Transverse colon (tissue), 4 donors: ENCODE measurements at regions not wholly inside any gene's neighbourhood (a gene's known extent, or its start where the extent isn't known, plus 50 kb on each side); places are given as distances from the start of the nearest gene placed in this dataset.

Experiments
- DNase-seq: peaks from one replicate; pipeline ENCODE4 v3.0.0-alpha.2; 2019
- H3K27ac ChIP-seq, 4 donors: fragments of 200-600 bp; sonication (generic); 2 replicates each; pipeline ENCODE4 v1.5.1; 2016 to 2018; ENCODE audit warnings: inconsistent platforms in 4 of 4
- H3K27me3 ChIP-seq: fragments of 200-600 bp; sonication (generic); 2 replicates; pipeline ENCODE4 v1.5.1; 2017; ENCODE audit warnings: inconsistent platforms
- H3K36me3 ChIP-seq, 4 donors: fragments of 200-600 bp; sonication (generic); 2 replicates each; pipeline ENCODE4 v1.5.1; 2017 to 2019; ENCODE audit warnings: inconsistent platforms in 4 of 4
- H3K4me1 ChIP-seq, 4 donors: fragments of 200-600 bp; sonication (generic); 2 replicates each; pipeline ENCODE4 v1.5.1; 2017 to 2020; ENCODE audit warnings: inconsistent platforms in 4 of 4
- H3K4me3 ChIP-seq, 4 donors: fragments of 200-600 bp; sonication (generic); 1 replicate in 1 of 4; 2 replicates in 3 of 4; pipeline versions ENCODE4 v1.5.1 to v1.6.1; 2017 to 2019; ENCODE audit warnings: inconsistent platforms in 4 of 4
- H3K9me3 ChIP-seq, 2 donors: fragments of 200-600 bp; sonication (generic); 2 replicates each; pipeline ENCODE4 v1.5.1; 2017 to 2019; ENCODE audit warnings: inconsistent platforms in 2 of 2
- CTCF ChIP-seq, 5 experiments: fragments of 200-600 bp in 3 of 5; fragments of 450-650 bp in 2 of 5; sonication (generic) in 3 of 5; IDR thresholded peaks; 1 replicate in 2 of 5; 2 replicates in 3 of 5; pipeline ENCODE4 v1.5.1; 2016 to 2017; ENCODE audit warnings: antibody characterized with exemption in 5 of 5, inconsistent platforms in 3 of 5, mild to moderate bottlenecking in 2 of 5, moderate library complexity in 1 of 5
- EP300 ChIP-seq: sonication (generic); formaldehyde crosslinking; IDR thresholded peaks from one replicate; pipeline ENCODE4 v1.6.1; 2017; ENCODE audit warnings: antibody characterized with exemption, low read depth
- POLR2A ChIP-seq: fragments of 450-650 bp; IDR thresholded peaks from one replicate; pipeline ENCODE4 v1.6.1; 2016; ENCODE audit warnings: antibody characterized with exemption, mild to moderate bottlenecking, moderate library complexity
- POLR2AphosphoS5 ChIP-seq, 3 donors: sonication (generic); formaldehyde crosslinking; IDR thresholded peaks; one replicate each; pipeline ENCODE4 v1.6.1; 2016; ENCODE audit warnings: antibody characterized with exemption in 3 of 3
- WGBS, 2 donors: methylation state at CpG; one replicate each; pipeline ENCODE4 v1.1.5; 2018; ENCODE audit warnings: low coverage in 1 of 2; 5-methylcytosine and 5-hydroxymethylcytosine counted together
- in situ Hi-C, 4 donors: fragments of 200-750 bp; cut with MboI; loops; one replicate each; pipeline versions ENCODE4 v1.15.0 to v1.15.1; 2017; ENCODE audit warnings: low sequenced_read_pairs in 3 of 4, low pct_ligation_motif_present in 1 of 4, low pct_unique_long_range_greater_than_20kb in 1 of 4
- intact Hi-C: fragments of 100-400 bp; cut with DNase I; formaldehyde crosslinking; loops from one replicate; pipeline ENCODE4 v1.15.1; 2023; ENCODE audit warnings: low total_unique reads

GRCh38 chr12:81930037-81930436 lies 170.9 kb upstream of the PPFIA2 start:
- no peaks in the 10 kb centered on the region for H3K36me3 ChIP-seq
- intact Hi-C loops (no loop called here), in situ Hi-C loops (no loop called here)
- no peak for TF ChIP-seq EP300
- TF ChIP-seq POLR2AphosphoS5 (IDR thresholded peaks at IDR 0.05), result no peak
- TF ChIP-seq POLR2A, result no peak
- TF ChIP-seq CTCF (IDR thresholded peaks at IDR 0.05), result no peak
- no peak for DNase-seq
- no peaks in the 10 kb centered on the region for H3K4me1 ChIP-seq
- H3K27me3 ChIP-seq, result no peaks in the 10 kb centered on the region
- H3K9me3 ChIP-seq, result peaks cover 0 to 4% of the 10 kb centered on the region in 2 donors
- no peak overlapping the region for H3K27ac ChIP-seq
- WGBS, 2 donors, result 74 to 80% methylated on average over 2 of the region's 2 CpGs
- no peak overlapping the region for H3K4me3 ChIP-seq

GRCh38 chr12:81896771-81897170 lies 137.6 kb upstream of the PPFIA2 start:
- Histone ChIP-seq H3K4me1 (no peaks in the 10 kb centered on the region), H3K36me3 (no peaks in the 10 kb centered on the region), H3K27me3 (no peaks in the 10 kb centered on the region), H3K27ac (no peak overlapping the region), H3K4me3 (no peak overlapping the region), H3K9me3 (peaks cover 5 to 10% of the 10 kb centered on the region in 2 donors)
- no peak for DNase-seq
- WGBS, 2 donors, result 88 to 100% methylated on average over 2 to 9 of the region's 9 CpGs
- intact Hi-C loops (no loop called here), in situ Hi-C loops (no loop called here)
- TF ChIP-seq CTCF (IDR thresholded peaks at IDR 0.05) (no peak), EP300 (no peak), POLR2A (no peak), POLR2AphosphoS5 (IDR thresholded peaks at IDR 0.05) (no peak)

GRCh38 chr12:81888961-81889360 lies 129.8 kb upstream of the PPFIA2 start:
- Histone ChIP-seq H3K27ac (no peak overlapping the region), H3K4me1 (no peaks in the 10 kb centered on the region), H3K4me3 (no peak overlapping the region), H3K27me3 (no peaks in the 10 kb centered on the region), H3K36me3 (no peaks in the 10 kb centered on the region), H3K9me3 (no peaks in the 10 kb centered on the region)
- TF ChIP-seq EP300 (no peak), CTCF (IDR thresholded peaks at IDR 0.05) (no peak), POLR2AphosphoS5 (IDR thresholded peaks at IDR 0.05) (no peak), POLR2A (no peak)
- in situ Hi-C loops (no loop called here), intact Hi-C loops (no loop called here)
- no peak for DNase-seq

DNA sequence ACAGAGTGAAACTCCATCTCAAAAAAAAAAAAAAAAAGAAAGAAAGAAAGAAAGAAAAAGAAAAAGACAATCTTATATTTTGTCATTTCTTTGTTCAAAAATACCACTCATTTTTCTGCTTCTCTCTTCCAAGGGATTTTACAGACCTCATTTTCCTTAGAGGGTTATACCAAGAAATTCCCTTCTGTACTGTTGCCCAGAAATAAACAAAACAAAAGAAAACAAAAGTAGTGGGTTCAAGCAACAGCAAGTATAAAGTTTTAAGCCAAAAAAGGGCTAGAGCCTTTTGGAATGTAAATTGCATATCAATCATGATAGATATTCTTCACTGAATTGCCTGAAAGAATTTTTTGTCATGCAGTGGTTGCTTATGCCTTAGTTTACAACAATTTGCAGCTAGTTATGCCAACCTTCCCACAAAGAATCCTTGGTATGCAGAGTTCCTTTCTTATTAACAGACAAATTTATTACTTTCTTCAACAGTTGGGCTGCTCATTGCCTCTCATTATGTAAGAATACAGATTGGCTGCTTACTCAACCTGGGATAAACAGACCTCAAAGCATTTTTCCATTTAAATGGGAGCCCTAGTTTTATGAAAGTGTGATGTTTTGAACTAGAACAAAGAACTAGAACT lies 129.1 kb upstream of the PPFIA2 start:
- intact Hi-C loops, result no loop called here
- in situ Hi-C loops, result no loop called here
- H3K4me1 ChIP-seq, result no peaks in the 10 kb centered on the region
- H3K27me3 ChIP-seq, result no peaks in the 10 kb centered on the region
- H3K9me3 ChIP-seq, result no peaks in the 10 kb centered on the region
- no peak for TF ChIP-seq CTCF (IDR thresholded peaks at IDR 0.05)
- no peak for TF ChIP-seq EP300
- no peak for TF ChIP-seq POLR2AphosphoS5 (IDR thresholded peaks at IDR 0.05)
- no peak for TF ChIP-seq POLR2A
- DNase-seq, result no peak
- no peaks in the 10 kb centered on the region for H3K36me3 ChIP-seq
- H3K27ac ChIP-seq, result no peak overlapping the region
- H3K4me3 ChIP-seq, result no peak overlapping the region
